OCI-LY7 (cell line): ENCODE measurements at regions not wholly inside any gene's neighbourhood (a gene's known extent, or its start where the extent isn't known, plus 50 kb on each side); places are given as distances from the start of the nearest gene placed in this dataset.

Experiments
- BruUV-seq: library from RNA; stranded (reverse); fragments of 400-500 nt; replicated peaks from 2 replicates; lab custom pipeline; 2021; lab: Mats Ljungman, UMichigan
- CTCF ChIA-PET: fragments of 300-600 bp; sonication (Branson Sonifier 250); formaldehyde crosslinking; loops from one replicate; lab custom pipeline; 2022; ENCODE audit warnings: antibody characterized with exemption; ENCODE audit not compliant: unreplicated experiment; lab: Charles Lee
- POLR2A ChIA-PET: fragments of 300-600 bp; sonication (Branson Sonifier 250); formaldehyde crosslinking; loops from one replicate; lab custom pipeline; 2022; ENCODE audit warnings: antibody characterized with exemption; lab: Charles Lee
- DNase-seq: peaks from one replicate; pipeline ENCODE4 v3.0.0-alpha.2; 2015; ENCODE audit warnings: low spot score
- H2AFZ ChIP-seq: fragments of 200-600 bp; sonication (generic), shearing (Covaris generic); 2 replicates; pipeline ENCODE4 v1.6.1; 2014; ENCODE audit warnings: mild to moderate bottlenecking, antibody characterized with exemption, low read length, moderate library complexity
- H3K27ac ChIP-seq: fragments of 200-600 bp; sonication (generic); 2 replicates; pipeline ENCODE4 v1.5.1; 2014; ENCODE audit warnings: mixed run types, low read depth, mild to moderate bottlenecking, moderate library complexity, low read length, inconsistent platforms; ENCODE audit not compliant: poor library complexity, severe bottlenecking
- H3K36me3 ChIP-seq: fragments of 200-600 bp; sonication (generic); 2 replicates; pipeline ENCODE4 v1.6.1; 2014; ENCODE audit warnings: mild to moderate bottlenecking, antibody characterized with exemption, low read length, moderate library complexity, mixed read lengths; ENCODE audit not compliant: insufficient read depth
- H3K4me1 ChIP-seq: fragments of 200-600 bp; sonication (generic); 2 replicates; pipeline ENCODE4 v1.5.1; 2014; ENCODE audit warnings: mild to moderate bottlenecking, low read length; ENCODE audit not compliant: insufficient read depth, poor library complexity, severe bottlenecking
- H3K4me2 ChIP-seq: fragments of 200-600 bp; sonication (generic); 2 replicates; pipeline ENCODE4 v1.6.1; 2014; ENCODE audit warnings: mild to moderate bottlenecking, low read length
- H3K4me3 ChIP-seq: fragments of 200-600 bp; sonication (generic); 2 replicates; pipeline ENCODE4 v1.5.1; 2014; ENCODE audit warnings: mild to moderate bottlenecking, low read depth, low read length; ENCODE audit not compliant: poor library complexity, severe bottlenecking
- H3K79me2 ChIP-seq: fragments of 200-600 bp; sonication (generic); 2 replicates; pipeline ENCODE4 v1.6.1; 2016; ENCODE audit warnings: low read depth, mild to moderate bottlenecking, low read length, moderate library complexity, mixed read lengths; ENCODE audit not compliant: insufficient read depth
- H3K9me2 ChIP-seq: fragments of 200-600 bp; sonication (generic); 2 replicates; pipeline ENCODE4 v1.6.1; 2016; ENCODE audit warnings: mild to moderate bottlenecking, low read length, mixed read lengths; ENCODE audit not compliant: insufficient read depth
- H3K9me3 ChIP-seq: fragments of 200-600 bp; sonication (generic); 2 replicates; pipeline ENCODE4 v1.6.1; 2014; ENCODE audit warnings: mild to moderate bottlenecking, mixed run types, low read length, mixed read lengths
- H4K20me1 ChIP-seq: fragments of 200-600 bp; sonication (generic); 2 replicates; pipeline ENCODE4 v1.6.1; 2014; ENCODE audit warnings: mild to moderate bottlenecking, antibody characterized with exemption, low read length, moderate library complexity, mixed read lengths; ENCODE audit not compliant: insufficient read depth
- EZH2phosphoT487 ChIP-seq: fragments of 200-600 bp; sonication (generic); IDR thresholded peaks from 2 replicates; pipeline ENCODE4 v1.6.1; 2018; ENCODE audit warnings: low read depth, borderline replicate concordance, mild to moderate bottlenecking, mixed run types, antibody characterized with exemption, low read length, moderate library complexity, mixed read lengths
- intact Hi-C: fragments of 100-400 bp; cut with micrococcal nuclease; formaldehyde crosslinking; loops from one replicate; pipeline ENCODE4 v1.10.0; 2022; ENCODE audit not compliant: unreplicated experiment
- TF ChIP-seq, protein P1 (sequence below): fragments of 200-600 bp; sonication (generic); conservative IDR thresholded peaks from 2 replicates; pipeline ENCODE4 v1.5.1; 2014; ENCODE audit warnings: mild to moderate bottlenecking, antibody characterized with exemption, low read length, moderate library complexity, mixed read lengths

DNA sequence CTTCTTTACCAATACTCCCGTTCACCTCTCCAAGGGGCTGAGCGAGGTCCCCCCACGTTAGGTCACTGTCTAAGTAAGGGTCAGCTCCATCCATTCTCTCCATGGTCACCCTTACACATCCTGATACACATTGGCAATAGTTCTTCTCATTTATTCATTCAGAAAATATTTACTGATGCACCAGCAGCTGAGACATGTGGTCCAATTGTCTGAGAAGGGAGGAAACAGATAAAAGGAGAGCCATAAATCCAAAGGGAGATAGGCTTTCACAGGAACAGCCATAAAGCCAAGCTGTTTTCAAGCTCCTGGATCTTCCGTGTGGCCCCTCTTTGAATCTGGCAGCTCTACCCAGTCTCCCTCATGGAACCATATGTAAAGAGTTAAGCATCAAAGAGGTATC, 121.2 kb downstream of the TXNL1 start:
- no TSS peak for BruUV-seq
- DNase-seq = no peak
- H3K9me2 ChIP-seq = no peaks in the 10 kb centered on the region
- no peaks in the 10 kb centered on the region for H3K36me3 ChIP-seq
- no peak overlapping the region for H3K27ac ChIP-seq
- ChIA-PET POLR2A (no interaction called here), CTCF (no interaction called here)
- intact Hi-C loops = no loop called here
- H4K20me1 ChIP-seq = no peaks in the 10 kb centered on the region
- TF ChIP-seq EZH2phosphoT487 = no peak
- no peaks in the 10 kb centered on the region for H3K79me2 ChIP-seq
- H3K4me1 ChIP-seq = no peaks in the 10 kb centered on the region
- no peak overlapping the region for H3K4me3 ChIP-seq
- no peaks in the 10 kb centered on the region for H3K9me3 ChIP-seq
- H3K4me2 ChIP-seq = no peak overlapping the region
- no peak overlapping the region for H2AFZ ChIP-seq

DNA sequence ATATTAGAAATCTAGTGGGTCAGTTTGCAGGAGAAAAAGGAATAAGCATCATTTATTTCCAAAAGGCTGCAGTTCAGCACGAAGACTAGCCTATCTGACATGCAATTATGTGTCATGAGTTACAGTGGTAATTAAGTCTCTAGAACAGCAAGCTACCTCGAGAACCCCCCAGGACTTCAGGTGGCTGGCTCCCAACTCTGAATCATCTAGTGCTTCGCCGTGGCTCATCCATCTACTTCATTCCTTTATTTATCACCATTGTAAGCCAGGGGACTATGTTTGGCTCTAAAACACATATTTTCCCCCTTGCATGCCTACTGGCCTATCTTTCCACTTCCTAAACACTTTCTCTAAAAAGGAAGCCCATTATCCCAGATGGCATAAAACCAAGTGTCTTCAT, 121.6 kb downstream of the TXNL1 start:
- no peaks in the 10 kb centered on the region for H3K9me3 ChIP-seq
- TF ChIP-seq EZH2phosphoT487 = no peak
- TF ChIP-seq, protein P1, sequence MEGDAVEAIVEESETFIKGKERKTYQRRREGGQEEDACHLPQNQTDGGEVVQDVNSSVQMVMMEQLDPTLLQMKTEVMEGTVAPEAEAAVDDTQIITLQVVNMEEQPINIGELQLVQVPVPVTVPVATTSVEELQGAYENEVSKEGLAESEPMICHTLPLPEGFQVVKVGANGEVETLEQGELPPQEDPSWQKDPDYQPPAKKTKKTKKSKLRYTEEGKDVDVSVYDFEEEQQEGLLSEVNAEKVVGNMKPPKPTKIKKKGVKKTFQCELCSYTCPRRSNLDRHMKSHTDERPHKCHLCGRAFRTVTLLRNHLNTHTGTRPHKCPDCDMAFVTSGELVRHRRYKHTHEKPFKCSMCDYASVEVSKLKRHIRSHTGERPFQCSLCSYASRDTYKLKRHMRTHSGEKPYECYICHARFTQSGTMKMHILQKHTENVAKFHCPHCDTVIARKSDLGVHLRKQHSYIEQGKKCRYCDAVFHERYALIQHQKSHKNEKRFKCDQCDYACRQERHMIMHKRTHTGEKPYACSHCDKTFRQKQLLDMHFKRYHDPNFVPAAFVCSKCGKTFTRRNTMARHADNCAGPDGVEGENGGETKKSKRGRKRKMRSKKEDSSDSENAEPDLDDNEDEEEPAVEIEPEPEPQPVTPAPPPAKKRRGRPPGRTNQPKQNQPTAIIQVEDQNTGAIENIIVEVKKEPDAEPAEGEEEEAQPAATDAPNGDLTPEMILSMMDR = no peak
- BruUV-seq = no TSS peak
- DNase-seq = no peak
- H3K36me3 ChIP-seq = no peaks in the 10 kb centered on the region
- CTCF ChIA-PET = no interaction called here
- H2AFZ ChIP-seq = no peak overlapping the region
- H3K79me2 ChIP-seq = no peaks in the 10 kb centered on the region
- no peak overlapping the region for H3K4me3 ChIP-seq
- POLR2A ChIA-PET = no interaction called here
- no peak overlapping the region for H3K4me2 ChIP-seq
- H3K9me2 ChIP-seq = no peaks in the 10 kb centered on the region
- H3K4me1 ChIP-seq = no peaks in the 10 kb centered on the region
- H3K27ac ChIP-seq = no peak overlapping the region
- H4K20me1 ChIP-seq = no peaks in the 10 kb centered on the region
- intact Hi-C loops = no loop called here

DNA sequence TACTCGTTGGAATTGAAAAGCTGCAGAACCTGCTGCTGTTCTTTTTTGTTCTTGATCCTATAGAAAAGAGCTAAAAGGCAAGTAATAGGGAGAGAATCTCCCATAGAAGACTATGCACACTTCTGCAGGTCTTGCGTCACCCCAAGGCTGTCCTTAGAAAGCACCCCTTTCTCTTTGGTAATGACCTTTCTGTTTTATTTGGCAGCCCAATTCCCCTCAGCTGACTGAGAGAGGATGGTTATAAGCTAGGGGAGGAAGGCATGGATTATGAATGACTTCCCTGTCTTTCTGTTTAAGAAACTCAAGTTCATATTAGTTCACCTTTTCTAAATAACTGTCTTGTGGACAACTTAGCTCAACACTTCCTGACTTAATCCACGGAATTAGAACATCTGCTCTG, 122.9 kb downstream of the TXNL1 start:
- POLR2A ChIA-PET = no interaction called here

DNA sequence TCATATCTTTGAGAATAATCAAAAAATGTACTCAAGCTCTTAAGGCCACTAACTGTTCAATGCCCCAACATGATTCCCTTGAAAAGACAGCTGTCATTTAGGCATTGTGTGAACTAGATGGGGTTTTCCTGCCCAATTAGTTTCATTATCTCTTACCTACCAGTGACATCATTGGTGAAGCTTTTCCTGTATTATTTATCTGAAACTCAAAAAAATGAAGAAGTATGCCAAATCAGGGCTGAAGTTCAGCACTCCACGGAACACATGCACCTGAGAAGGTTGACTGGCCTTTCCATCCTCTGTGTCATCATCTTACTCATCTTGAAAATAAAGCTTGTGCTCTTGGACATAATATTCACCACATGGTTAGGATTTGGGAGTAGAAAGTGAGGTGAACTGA, 126.4 kb downstream of the TXNL1 start:
- no peak overlapping the region for H3K27ac ChIP-seq
- no peaks in the 10 kb centered on the region for H3K4me1 ChIP-seq
- BruUV-seq = no TSS peak
- H2AFZ ChIP-seq = no peak overlapping the region
- no peaks in the 10 kb centered on the region for H4K20me1 ChIP-seq
- H3K79me2 ChIP-seq = no peaks in the 10 kb centered on the region
- ChIA-PET POLR2A (no interaction called here), CTCF (no interaction called here)
- TF ChIP-seq, protein P1 = no peak
- TF ChIP-seq EZH2phosphoT487 = no peak
- DNase-seq = no peak
- H3K9me3 ChIP-seq = no peaks in the 10 kb centered on the region
- no peak overlapping the region for H3K4me2 ChIP-seq
- H3K36me3 ChIP-seq = no peaks in the 10 kb centered on the region
- no peak overlapping the region for H3K4me3 ChIP-seq
- H3K9me2 ChIP-seq = no peaks in the 10 kb centered on the region
- intact Hi-C loops = no loop called here

More for the DNA sequence above, 122.9 kb downstream of the TXNL1 start:
- no peaks in the 10 kb centered on the region for H3K9me2 ChIP-seq
- no peak overlapping the region for H2AFZ ChIP-seq
- intact Hi-C loops = no loop called here
- H4K20me1 ChIP-seq = no peaks in the 10 kb centered on the region
- H3K27ac ChIP-seq = no peak overlapping the region
- no peak overlapping the region for H3K4me2 ChIP-seq
- no peaks in the 10 kb centered on the region for H3K9me3 ChIP-seq
- BruUV-seq = no TSS peak
- no peak for DNase-seq
- no peaks in the 10 kb centered on the region for H3K36me3 ChIP-seq
- no peaks in the 10 kb centered on the region for H3K79me2 ChIP-seq
- no peak for TF ChIP-seq EZH2phosphoT487
- H3K4me1 ChIP-seq = no peaks in the 10 kb centered on the region
- H3K4me3 ChIP-seq = no peak overlapping the region
- CTCF ChIA-PET = no interaction called here
